WERI-Rb-1 (cell line): ENCODE measurements at regions not wholly inside any gene's neighbourhood (a gene's known extent, or its start where the extent isn't known, plus 50 kb on each side); places are given as distances from the start of the nearest gene placed in this dataset.

Experiments
- DNase-seq: peaks from one replicate; pipeline ENCODE4 v3.0.0-alpha.2; 2020
- H3K27ac ChIP-seq: fragments of 250-450 bp; sonication (Bioruptor Pico); 2 replicates; pipeline ENCODE4 v1.5.1; 2020; ENCODE audit warnings: mild to moderate bottlenecking, moderate library complexity
- H3K27me3 ChIP-seq: fragments of 250-450 bp; sonication (Bioruptor Pico); 2 replicates; pipeline ENCODE4 v1.5.1; 2021; ENCODE audit warnings: mild to moderate bottlenecking, low read depth, moderate library complexity; ENCODE audit not compliant: insufficient read depth, severe bottlenecking
- H3K36me3 ChIP-seq: fragments of 250-450 bp; sonication (Bioruptor Pico); 2 replicates; pipeline ENCODE4 v1.5.1; 2020; ENCODE audit warnings: mild to moderate bottlenecking, moderate library complexity
- H3K4me3 ChIP-seq: 2 replicates; pipeline ENCODE4 v1.5.1; 2011; ENCODE audit warnings: low read depth, mild to moderate bottlenecking, control low read depth, low read length
- H3K9me3 ChIP-seq: fragments of 250-450 bp; sonication (Bioruptor Pico); 2 replicates; pipeline ENCODE4 v1.5.1; 2021; ENCODE audit warnings: mild to moderate bottlenecking, moderate library complexity; ENCODE audit not compliant: severe bottlenecking
- TF ChIP-seq, protein P1 (sequence below): IDR thresholded peaks from 2 replicates; pipeline ENCODE4 v1.5.1; 2011; ENCODE audit warnings: low read depth, mild to moderate bottlenecking, control low read depth, inconsistent platforms, low read length

DNA sequence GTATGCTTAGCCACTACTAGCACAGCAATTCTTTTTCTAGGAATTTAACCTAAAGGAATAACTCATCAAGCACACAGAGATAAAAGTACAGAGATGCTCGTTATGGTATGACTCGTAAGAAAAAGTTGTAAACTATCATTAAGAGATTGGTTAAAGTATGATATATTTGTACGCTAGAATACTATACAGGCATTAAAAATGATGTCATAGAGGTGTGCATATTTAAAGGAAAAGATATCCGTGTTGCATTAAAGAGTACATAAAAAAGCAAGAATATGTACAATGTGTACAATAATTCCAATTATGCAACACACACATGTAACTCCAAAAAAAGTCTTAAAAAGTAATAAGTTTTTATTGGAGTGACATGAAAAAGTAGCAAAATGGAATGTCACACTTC lies 54.5 kb upstream of the PALM2AKAP2 start:
- Histone ChIP-seq H3K4me3 (no peak overlapping the region), H3K9me3 (peaks cover 3% of the 10 kb centered on the region), H3K27ac (no peak overlapping the region), H3K27me3 (peaks cover 84% of the 10 kb centered on the region), H3K36me3 (no peaks in the 10 kb centered on the region)
- DNase-seq: no peak
- TF ChIP-seq, protein P1, sequence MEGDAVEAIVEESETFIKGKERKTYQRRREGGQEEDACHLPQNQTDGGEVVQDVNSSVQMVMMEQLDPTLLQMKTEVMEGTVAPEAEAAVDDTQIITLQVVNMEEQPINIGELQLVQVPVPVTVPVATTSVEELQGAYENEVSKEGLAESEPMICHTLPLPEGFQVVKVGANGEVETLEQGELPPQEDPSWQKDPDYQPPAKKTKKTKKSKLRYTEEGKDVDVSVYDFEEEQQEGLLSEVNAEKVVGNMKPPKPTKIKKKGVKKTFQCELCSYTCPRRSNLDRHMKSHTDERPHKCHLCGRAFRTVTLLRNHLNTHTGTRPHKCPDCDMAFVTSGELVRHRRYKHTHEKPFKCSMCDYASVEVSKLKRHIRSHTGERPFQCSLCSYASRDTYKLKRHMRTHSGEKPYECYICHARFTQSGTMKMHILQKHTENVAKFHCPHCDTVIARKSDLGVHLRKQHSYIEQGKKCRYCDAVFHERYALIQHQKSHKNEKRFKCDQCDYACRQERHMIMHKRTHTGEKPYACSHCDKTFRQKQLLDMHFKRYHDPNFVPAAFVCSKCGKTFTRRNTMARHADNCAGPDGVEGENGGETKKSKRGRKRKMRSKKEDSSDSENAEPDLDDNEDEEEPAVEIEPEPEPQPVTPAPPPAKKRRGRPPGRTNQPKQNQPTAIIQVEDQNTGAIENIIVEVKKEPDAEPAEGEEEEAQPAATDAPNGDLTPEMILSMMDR: no peak

DNA sequence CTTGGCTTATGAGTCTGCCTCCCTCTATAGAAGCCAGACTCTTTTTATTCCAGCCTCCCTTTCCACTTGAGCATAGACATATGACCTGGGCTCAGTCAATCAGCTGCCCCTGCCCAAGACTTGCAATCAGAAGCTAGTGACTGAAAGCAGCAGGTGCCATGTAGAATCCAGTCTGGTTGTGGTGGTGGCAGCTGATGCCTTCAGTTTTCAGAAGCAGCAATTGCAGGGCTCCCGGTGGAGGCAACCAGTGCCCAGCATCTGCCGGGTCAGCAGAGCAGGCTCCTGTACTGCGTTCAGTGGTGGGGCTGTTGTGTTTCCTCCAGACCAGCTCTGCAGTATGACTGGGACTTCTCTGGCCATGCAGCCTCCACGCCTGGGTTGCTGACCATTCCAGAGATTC lies 53.9 kb upstream of the PALM2AKAP2 start:
- Histone ChIP-seq H3K9me3 (peaks cover 3% of the 10 kb centered on the region), H3K36me3 (no peaks in the 10 kb centered on the region), H3K4me3 (no peak overlapping the region), H3K27me3 (peaks cover 85% of the 10 kb centered on the region), H3K27ac (no peak overlapping the region)
- TF ChIP-seq, protein P1: no peak
- no peak for DNase-seq

DNA sequence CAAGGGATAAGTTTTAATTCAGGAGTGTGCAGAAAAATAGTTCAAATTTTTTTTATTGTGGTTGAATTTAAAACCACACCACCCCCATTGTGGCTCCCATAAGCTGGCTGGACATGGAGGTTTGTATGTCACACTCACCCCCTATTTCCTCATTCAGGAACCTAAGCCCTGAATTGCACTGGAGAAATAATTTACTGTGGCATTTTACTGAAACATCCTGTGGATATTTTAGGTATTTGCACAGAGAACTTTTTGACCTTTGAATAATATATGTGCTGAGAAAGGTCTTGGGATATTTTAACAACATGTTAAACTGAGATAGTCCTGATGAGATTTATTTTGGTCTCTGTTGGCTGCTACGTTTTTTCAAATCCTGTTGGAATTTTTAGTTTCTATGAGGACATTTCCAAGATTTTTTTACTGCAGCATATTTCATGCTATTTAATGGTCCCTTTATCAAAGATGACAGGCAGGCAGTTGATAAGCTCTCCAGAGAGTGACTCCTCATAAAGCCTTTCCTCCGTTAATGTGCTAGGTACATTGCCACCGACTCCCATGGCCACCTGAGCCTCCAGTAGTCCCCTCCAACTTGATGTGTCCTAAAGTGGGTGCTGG lies 51.2 kb upstream of the PALM2AKAP2 start:
- TF ChIP-seq, protein P1: no peak
- Histone ChIP-seq H3K36me3 (no peaks in the 10 kb centered on the region), H3K27ac (no peak overlapping the region), H3K4me3 (no peak overlapping the region), H3K9me3 (no peaks in the 10 kb centered on the region), H3K27me3 (peaks cover 87% of the 10 kb centered on the region)
- DNase-seq: no peak

DNA sequence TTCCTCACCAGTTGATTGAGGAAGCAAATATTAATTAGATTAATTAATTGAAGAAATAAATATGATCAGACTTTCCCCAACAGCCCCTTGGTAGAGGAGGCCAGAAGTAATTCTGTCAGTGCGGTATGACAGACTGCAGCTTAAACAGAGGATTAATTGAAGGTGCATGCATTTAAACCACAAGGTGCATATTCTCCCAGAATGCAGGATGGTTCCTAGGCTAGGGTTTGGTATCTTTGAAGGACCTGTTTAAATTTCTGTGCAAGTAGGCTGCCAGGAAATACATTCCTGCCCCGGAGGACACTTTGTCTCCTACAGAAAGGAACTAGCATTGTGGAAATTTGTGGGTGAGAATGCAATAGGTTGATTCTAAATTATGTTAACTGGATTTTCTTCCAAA lies 50.5 kb upstream of the PALM2AKAP2 start:
- DNase-seq: no peak
- Histone ChIP-seq H3K4me3 (no peak overlapping the region), H3K27me3 (peaks cover 88% of the 10 kb centered on the region), H3K27ac (no peak overlapping the region), H3K9me3 (no peaks in the 10 kb centered on the region), H3K36me3 (no peaks in the 10 kb centered on the region)
- TF ChIP-seq, protein P1: no peak
